Colonic mucosa (tissue), 4 donors: ENCODE measurements at regions not wholly inside any gene's neighbourhood (a gene's known extent, or its start where the extent isn't known, plus 50 kb on each side); places are given as distances from the start of the nearest gene placed in this dataset.
"Not testable (repeated sequence)": the region's sequence is repeated elsewhere in the genome, so short reads cannot be mapped to it uniquely, and the experiment has no call there.

Experiments used
- DNase-seq: peaks from one replicate; pipeline ENCODE4 v3.0.0-alpha.2; 2020
- H3K27ac ChIP-seq: fragments of 200-600 bp; one replicate; pipeline ENCODE4 v1.8.0; 2021
- H3K27me3 ChIP-seq: fragments of 200-600 bp; one replicate; pipeline ENCODE4 v1.8.0; 2021
- H3K36me3 ChIP-seq: fragments of 200-600 bp; one replicate; pipeline ENCODE4 v1.8.0; 2021
- H3K4me1 ChIP-seq: fragments of 200-600 bp; one replicate; pipeline ENCODE4 v1.8.0; 2021; ENCODE audit warnings: mild to moderate bottlenecking
- H3K4me3 ChIP-seq: fragments of 200-600 bp; one replicate; pipeline ENCODE4 v1.8.0; 2021
- H3K9ac ChIP-seq, 2 donors: one replicate each; pipeline ENCODE4 v1.7.0; 2013; ENCODE audit warnings: control low read depth in 2 of 2, low read depth in 2 of 2, low read length in 2 of 2
- H3K9me3 ChIP-seq: fragments of 200-600 bp; one replicate; pipeline ENCODE4 v1.8.0; 2021
- CTCF ChIP-seq: fragments of 200-600 bp; IDR thresholded peaks from one replicate; pipeline ENCODE4 v1.8.0; 2022; ENCODE audit warnings: antibody characterized with exemption, mild to moderate bottlenecking
- intact Hi-C: fragments of 100-400 bp; cut with DNase I; formaldehyde crosslinking; loops from one replicate; pipeline ENCODE4 v1.14.1; 2022
- donor health status: healthy.
- donor health status: DM: no; HTN: no; CAD: no.
- donor health status: DM: no; HTN: no; CAD: no.

- H3K9me3 ChIP-seq, result no peaks in the 10 kb centered on the region
- H3K27ac ChIP-seq, result no peak overlapping the region
- DNase-seq, result no peak
- H3K36me3 ChIP-seq, result no peaks in the 10 kb centered on the region
- H3K4me3 ChIP-seq, result no peak overlapping the region
- no peak overlapping the region for H3K9ac ChIP-seq
- intact Hi-C loops, result no loop called here
- no peaks in the 10 kb centered on the region for H3K27me3 ChIP-seq
- no peaks in the 10 kb centered on the region for H3K4me1 ChIP-seq
- no peak for TF ChIP-seq CTCF
Measured at GRCh38 chr9:85171163-85171562, 501.6 kb downstream of the NTRK2 start.

GRCh38 chr9:85168412-85168811, 498.9 kb downstream of the NTRK2 start:
- H3K4me1 ChIP-seq, result no peaks in the 10 kb centered on the region
- no peaks in the 10 kb centered on the region for H3K9me3 ChIP-seq
- H3K9ac ChIP-seq, result no peak overlapping the region
- H3K27ac ChIP-seq, result no peak overlapping the region
- no peaks in the 10 kb centered on the region for H3K36me3 ChIP-seq
- intact Hi-C loops, result no loop called here
- H3K4me3 ChIP-seq, result no peak overlapping the region
- TF ChIP-seq CTCF, result no peak
- H3K27me3 ChIP-seq, result no peaks in the 10 kb centered on the region
- no peak for DNase-seq

DNA sequence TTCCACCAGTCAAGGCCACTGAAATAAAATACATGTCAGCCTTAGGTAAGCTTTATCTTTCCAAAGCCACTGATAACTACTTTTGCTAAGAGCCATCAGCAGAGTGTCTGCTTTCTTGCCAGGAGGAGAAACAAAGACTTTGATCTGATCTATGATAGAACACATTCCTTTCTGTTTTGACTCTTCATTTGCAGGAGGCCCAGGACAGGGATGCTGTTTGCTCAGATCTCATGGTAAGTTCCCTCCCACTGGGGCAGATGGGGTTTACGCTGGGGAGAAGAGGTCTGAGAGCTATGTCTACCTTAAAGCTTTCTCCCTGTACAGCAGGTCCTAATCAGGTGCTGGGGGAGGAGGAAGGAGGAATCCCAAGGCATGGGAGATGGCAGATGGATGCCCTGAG, 497.6 kb downstream of the NTRK2 start:
- no peaks in the 10 kb centered on the region for H3K27me3 ChIP-seq
- no peaks in the 10 kb centered on the region for H3K36me3 ChIP-seq
- no peaks in the 10 kb centered on the region for H3K9me3 ChIP-seq
- no peak overlapping the region for H3K4me3 ChIP-seq
- intact Hi-C loops, result no loop called here
- no peak overlapping the region for H3K9ac ChIP-seq
- DNase-seq, result no peak
- TF ChIP-seq CTCF, result no peak
- no peaks in the 10 kb centered on the region for H3K4me1 ChIP-seq
- no peak overlapping the region for H3K27ac ChIP-seq

DNA sequence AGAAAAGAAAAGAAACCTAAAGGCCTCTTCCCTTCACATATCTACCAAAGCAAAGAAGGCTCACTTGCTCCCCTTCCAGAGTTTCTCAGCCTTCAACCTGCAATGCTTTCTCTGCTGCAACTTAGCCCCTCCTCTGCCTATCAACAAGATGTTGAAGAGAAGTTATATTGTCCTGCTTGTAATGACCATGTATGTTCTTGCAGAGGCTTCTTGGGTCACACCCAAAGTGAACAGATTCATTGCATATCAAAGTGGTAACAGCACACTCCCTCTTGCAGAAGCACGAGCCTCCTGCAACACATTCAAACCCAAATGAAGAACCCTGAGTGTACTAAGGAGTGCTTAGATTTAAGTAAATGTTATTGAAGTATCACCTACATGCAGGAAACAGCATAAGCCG, 494.3 kb downstream of the NTRK2 start:
- Histone ChIP-seq H3K27me3 (no peaks in the 10 kb centered on the region), H3K9ac (no peak overlapping the region)

GRCh38 chr9:85163415-85163814, 493.9 kb downstream of the NTRK2 start:
- Histone ChIP-seq H3K27me3 (no peaks in the 10 kb centered on the region), H3K9me3 (no peaks in the 10 kb centered on the region), H3K36me3 (no peaks in the 10 kb centered on the region), H3K4me3 (no peak overlapping the region), H3K27ac (no peak overlapping the region), H3K9ac (no peak overlapping the region), H3K4me1 (no peaks in the 10 kb centered on the region)
- no peak for DNase-seq
- intact Hi-C loops, result no loop called here
- TF ChIP-seq CTCF, result no peak

More for the DNA sequence above, 494.3 kb downstream of the NTRK2 start:
- Histone ChIP-seq H3K4me1 (no peaks in the 10 kb centered on the region), H3K36me3 (no peaks in the 10 kb centered on the region), H3K27ac (no peak overlapping the region), H3K9me3 (no peaks in the 10 kb centered on the region), H3K4me3 (no peak overlapping the region)
- intact Hi-C loops, result no loop called here
- no peak for DNase-seq
- no peak for TF ChIP-seq CTCF

- H3K9me3 ChIP-seq, result no peaks in the 10 kb centered on the region
- no peaks in the 10 kb centered on the region for H3K36me3 ChIP-seq
- no peaks in the 10 kb centered on the region for H3K4me1 ChIP-seq
- no peak for TF ChIP-seq CTCF
- no peaks in the 10 kb centered on the region for H3K27me3 ChIP-seq
- no peak overlapping the region for H3K27ac ChIP-seq
- intact Hi-C loops, result no loop called here
- H3K9ac ChIP-seq, result no peak overlapping the region
- H3K4me3 ChIP-seq, result no peak overlapping the region
- no peak for DNase-seq
Measured at GRCh38 chr9:85162822-85163221, 493.3 kb downstream of the NTRK2 start.

DNA sequence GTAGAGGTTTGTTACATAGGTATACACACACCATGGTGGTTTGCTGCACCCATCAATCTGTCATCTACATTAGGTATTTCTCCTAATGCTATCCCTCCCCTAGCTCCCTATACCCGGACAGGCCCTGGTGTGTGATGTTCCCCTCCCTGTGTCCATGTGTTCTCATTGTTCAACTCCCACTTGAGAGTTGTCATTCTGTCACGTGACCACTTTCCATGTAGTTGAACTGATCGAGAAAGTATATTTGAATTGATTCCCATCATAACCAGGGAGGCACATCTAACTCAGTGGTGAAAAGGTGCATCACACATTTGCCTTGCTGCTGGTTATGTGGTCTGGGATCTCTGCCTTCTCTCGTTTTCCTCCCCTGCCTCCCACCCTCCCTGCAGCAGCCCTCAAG, 491.4 kb downstream of the NTRK2 start:
- DNase-seq, H3K4me1 ChIP-seq, intact Hi-C loops, H3K27me3 ChIP-seq, H3K36me3 ChIP-seq, H3K27ac ChIP-seq, H3K9me3 ChIP-seq, H3K9ac ChIP-seq, H3K4me3 ChIP-seq: not testable (repeated sequence)
